Fibroblast of lung (primary cell): ENCODE measurements at regions not wholly inside any gene's neighbourhood (a gene's known extent, or its start where the extent isn't known, plus 50 kb on each side); places are given as distances from the start of the nearest gene placed in this dataset.

ENCODE experiments used
- DNase-seq, 2 donors: peaks; one replicate each; pipeline versions ENCODE4 v3.0.0 to v3.0.0-alpha.2; 2010; ENCODE audit warnings: low read depth in 2 of 2
- H2AFZ ChIP-seq: 2 replicates; pipeline ENCODE4 v1.5.1; 2012; ENCODE audit warnings: low read length, control low read depth, inconsistent platforms
- H3K27ac ChIP-seq: 2 replicates; pipeline ENCODE4 v1.5.1; 2011; ENCODE audit warnings: low read length, control low read depth; ENCODE audit not compliant: insufficient read depth
- H3K27me3 ChIP-seq: 2 replicates; pipeline ENCODE4 v1.5.1; 2011; ENCODE audit warnings: mild to moderate bottlenecking, low read length; ENCODE audit not compliant: control insufficient read depth, insufficient read depth
- H3K36me3 ChIP-seq: 2 replicates; pipeline ENCODE4 v1.5.1; 2011; ENCODE audit warnings: low read length; ENCODE audit not compliant: control insufficient read depth, insufficient read depth
- H3K4me1 ChIP-seq: 2 replicates; pipeline ENCODE4 v1.5.1; 2011; ENCODE audit warnings: low read length; ENCODE audit not compliant: control insufficient read depth, insufficient read depth; ENCODE audit errors: extremely low read depth
- H3K4me2 ChIP-seq: 2 replicates; pipeline ENCODE4 v1.5.1; 2011; ENCODE audit warnings: low read length, control low read depth; ENCODE audit not compliant: insufficient read depth; ENCODE audit errors: extremely low read depth
- H3K4me3 ChIP-seq, 4 experiments: fragments of 200-600 bp in 1 of 4; sonication (generic) in 1 of 4; replicated peaks in 1 of 4; 2 replicates each; pipeline ENCODE4 v1.5.1; 2011 to 2016; ENCODE audit warnings: low read length in 4 of 4, low read depth in 3 of 4, mild to moderate bottlenecking in 3 of 4, control low read depth in 2 of 4, inconsistent platforms in 1 of 4, mixed read lengths in 1 of 4; ENCODE audit not compliant: insufficient read depth in 1 of 4; ENCODE audit errors: control extremely low read depth in 1 of 4
- H3K79me2 ChIP-seq: 2 replicates; pipeline ENCODE4 v1.5.1; 2012; ENCODE audit warnings: mild to moderate bottlenecking, low read length, inconsistent platforms; ENCODE audit not compliant: control insufficient read depth, insufficient read depth
- H3K9ac ChIP-seq: 2 replicates; pipeline ENCODE4 v1.5.1; 2011; ENCODE audit warnings: mild to moderate bottlenecking, low read length, control low read depth; ENCODE audit not compliant: insufficient read depth
- H3K9me3 ChIP-seq: 2 replicates; pipeline ENCODE4 v1.5.1; 2012; ENCODE audit warnings: low read depth, low read length; ENCODE audit not compliant: control insufficient read depth, insufficient read depth
- H4K20me1 ChIP-seq: 2 replicates; pipeline ENCODE4 v1.5.1; 2011; ENCODE audit warnings: low read length; ENCODE audit not compliant: control insufficient read depth, insufficient read depth; ENCODE audit errors: extremely low read depth
- CTCF ChIP-seq, 2 donors: IDR thresholded peaks in 1 of 2; conservative IDR thresholded peaks in 1 of 2; 1 replicate in 1 of 2; 2 replicates in 1 of 2; pipeline ENCODE4 v1.5.1; 2011 to 2012; ENCODE audit warnings: low read length in 2 of 2, control low read depth in 1 of 2, inconsistent platforms in 1 of 2, low read depth in 1 of 2, mild to moderate bottlenecking in 1 of 2
- EZH2 ChIP-seq: IDR thresholded peaks from 2 replicates; pipeline ENCODE4 v1.5.1; 2012; ENCODE audit warnings: low read length, control low read depth, mild to moderate bottlenecking; ENCODE audit errors: missing control alignments

- DNase-seq: no peak
- TF ChIP-seq CTCF (conservative IDR thresholded peaks at IDR 0.05 in 1 of 2, IDR thresholded peaks at IDR 0.05 in 1 of 2; ENCODE audit: low read depth in 1 of 2, low read length in 2 of 2): no peak
- TF ChIP-seq EZH2: no peak
- no peaks in the 10 kb centered on the region for H4K20me1 ChIP-seq
- H3K9ac ChIP-seq: no peak overlapping the region
- H3K9me3 ChIP-seq: no peaks in the 10 kb centered on the region
- no peak overlapping the region for H3K4me3 ChIP-seq
- H3K27me3 ChIP-seq: no peaks in the 10 kb centered on the region
- H3K4me2 ChIP-seq: no peak overlapping the region
- no peaks in the 10 kb centered on the region for H3K36me3 ChIP-seq
- no peaks in the 10 kb centered on the region for H3K4me1 ChIP-seq
- no peak overlapping the region for H2AFZ ChIP-seq
- no peak overlapping the region for H3K27ac ChIP-seq
- no peaks in the 10 kb centered on the region for H3K79me2 ChIP-seq
These were observed 179.4 kb downstream of the ERMARD start for GRCh38 chr6:169930799-169931198.

GRCh38 chr6:169927711-169928110 is 176.3 kb downstream of the ERMARD start:
- Histone ChIP-seq H3K4me2 (no peak overlapping the region), H2AFZ (no peak overlapping the region), H3K4me3 (no peak overlapping the region), H3K9ac (no peak overlapping the region), H3K4me1 (no peaks in the 10 kb centered on the region), H3K36me3 (no peaks in the 10 kb centered on the region), H4K20me1 (no peaks in the 10 kb centered on the region), H3K79me2 (no peaks in the 10 kb centered on the region), H3K27me3 (no peaks in the 10 kb centered on the region), H3K27ac (no peak overlapping the region), H3K9me3 (peaks cover 2% of the 10 kb centered on the region)
- no peak for DNase-seq
- TF ChIP-seq EZH2 (no peak), CTCF (conservative IDR thresholded peaks at IDR 0.05 in 1 of 2, IDR thresholded peaks at IDR 0.05 in 1 of 2; ENCODE audit: low read depth in 1 of 2, low read length in 2 of 2) (no peak)

GRCh38 chr6:169926617-169927417 is 175.4 kb downstream of the ERMARD start:
- TF ChIP-seq EZH2: no peak
- TF ChIP-seq CTCF (conservative IDR thresholded peaks at IDR 0.05 in 1 of 2, IDR thresholded peaks at IDR 0.05 in 1 of 2; ENCODE audit: low read depth in 1 of 2, low read length in 2 of 2): no peak
- Histone ChIP-seq H3K4me1 (no peaks in the 10 kb centered on the region), H3K27me3 (no peaks in the 10 kb centered on the region)

More at GRCh38 chr6:169926617-169927417, 175.4 kb downstream of the ERMARD start:
- Histone ChIP-seq H4K20me1 (no peaks in the 10 kb centered on the region), H3K9me3 (peaks cover 2% of the 10 kb centered on the region), H2AFZ (no peak overlapping the region), H3K36me3 (no peaks in the 10 kb centered on the region), H3K27ac (no peak overlapping the region), H3K9ac (no peak overlapping the region), H3K4me2 (no peak overlapping the region), H3K4me3 (no peak overlapping the region), H3K79me2 (no peaks in the 10 kb centered on the region)
- DNase-seq: no peak
